Eye (tissue), 1 donor: ENCODE measurements at regions not wholly inside any gene's neighbourhood (a gene's known extent, or its start where the extent isn't known, plus 50 kb on each side); places are given as distances from the start of the nearest gene placed in this dataset.

ENCODE experiments used
- DNase-seq: peaks from one replicate; pipeline ENCODE4 v3.0.0-alpha.2; 2015

GRCh38 chr15:87805117-87805820, 451.3 kb downstream of the NTRK3 start:
- DNase-seq = no peak

DNA sequence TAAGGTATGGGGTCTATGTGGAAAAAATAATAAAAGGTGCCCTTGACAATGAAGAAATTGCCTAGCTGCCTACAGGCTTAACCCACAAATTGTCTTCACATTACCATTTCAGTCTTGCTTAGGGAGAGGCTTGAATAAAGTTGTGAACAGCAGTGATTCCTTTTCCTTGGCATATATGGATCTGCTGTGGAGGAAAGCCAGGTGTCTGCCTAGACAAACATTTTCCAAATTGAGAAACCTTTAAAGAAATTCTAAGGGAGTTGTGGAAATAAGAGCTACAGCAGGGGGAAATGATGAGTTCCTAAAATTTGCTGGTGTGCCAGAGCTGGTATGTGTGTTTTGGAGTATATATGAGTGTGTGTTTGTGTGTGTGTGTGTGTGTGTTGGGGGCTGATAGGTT, 452.1 kb downstream of the NTRK3 start:
- DNase-seq = no peak

DNA sequence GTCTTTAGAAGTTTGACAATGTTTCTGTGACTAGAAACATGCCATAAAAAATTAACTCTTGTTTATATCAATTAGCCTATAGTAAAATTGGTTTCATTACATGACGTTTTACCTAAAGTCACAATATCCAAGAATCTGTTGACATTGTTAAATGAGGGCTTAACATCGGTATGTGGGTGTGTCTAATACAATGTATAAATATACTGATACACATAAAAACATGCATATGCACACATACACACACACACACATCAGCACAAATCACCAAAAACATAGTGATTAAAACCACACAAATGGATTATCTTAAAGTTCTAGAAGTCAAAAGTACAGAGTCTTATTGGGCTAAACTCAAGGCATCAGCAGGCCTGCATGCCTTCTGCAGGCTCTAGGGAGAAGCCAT, 456.7 kb downstream of the NTRK3 start:
- DNase-seq = no peak

GRCh38 chr15:87799428-87799827, 457.1 kb downstream of the NTRK3 start:
- no peak for DNase-seq

GRCh38 chr15:87793725-87794124, 462.8 kb downstream of the NTRK3 start:
- no peak for DNase-seq

DNA sequence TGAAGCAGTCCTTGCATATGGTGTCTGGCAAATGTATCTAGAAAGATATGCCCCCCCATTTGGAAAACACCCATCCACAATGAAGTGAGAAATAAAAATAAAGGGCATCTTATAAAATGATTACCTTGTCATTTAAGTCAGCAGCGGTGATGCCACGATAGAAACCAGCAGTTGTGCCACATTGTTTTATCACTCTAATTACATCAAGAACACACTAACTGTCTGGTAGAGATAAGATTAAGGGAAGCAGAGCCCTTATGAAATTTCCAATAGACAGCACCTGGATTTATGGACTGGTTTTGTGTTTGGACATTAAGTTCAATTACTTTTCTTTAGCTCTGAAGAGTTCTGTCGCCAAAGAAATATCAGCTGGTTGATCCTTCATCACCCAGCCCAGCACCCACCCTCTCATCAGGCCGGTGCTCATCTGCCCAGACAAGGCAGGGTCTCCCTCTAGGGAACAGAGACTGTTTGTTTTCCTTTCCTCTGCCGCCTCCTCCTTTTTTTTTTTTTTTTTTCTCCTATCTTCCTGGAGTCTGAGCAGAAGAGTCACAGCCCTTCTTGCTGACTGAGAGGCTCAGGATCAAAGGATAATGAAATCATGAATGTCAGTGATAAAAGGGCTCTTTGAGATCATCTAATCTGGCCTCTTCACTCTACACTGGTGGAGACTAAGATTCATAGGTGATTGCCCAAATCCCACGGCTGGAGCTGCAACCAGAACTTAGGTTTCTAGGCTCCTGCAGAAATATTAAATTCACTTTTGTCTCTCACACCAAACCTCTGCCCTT, 464.1 kb downstream of the NTRK3 start:
- DNase-seq = no peak

DNA sequence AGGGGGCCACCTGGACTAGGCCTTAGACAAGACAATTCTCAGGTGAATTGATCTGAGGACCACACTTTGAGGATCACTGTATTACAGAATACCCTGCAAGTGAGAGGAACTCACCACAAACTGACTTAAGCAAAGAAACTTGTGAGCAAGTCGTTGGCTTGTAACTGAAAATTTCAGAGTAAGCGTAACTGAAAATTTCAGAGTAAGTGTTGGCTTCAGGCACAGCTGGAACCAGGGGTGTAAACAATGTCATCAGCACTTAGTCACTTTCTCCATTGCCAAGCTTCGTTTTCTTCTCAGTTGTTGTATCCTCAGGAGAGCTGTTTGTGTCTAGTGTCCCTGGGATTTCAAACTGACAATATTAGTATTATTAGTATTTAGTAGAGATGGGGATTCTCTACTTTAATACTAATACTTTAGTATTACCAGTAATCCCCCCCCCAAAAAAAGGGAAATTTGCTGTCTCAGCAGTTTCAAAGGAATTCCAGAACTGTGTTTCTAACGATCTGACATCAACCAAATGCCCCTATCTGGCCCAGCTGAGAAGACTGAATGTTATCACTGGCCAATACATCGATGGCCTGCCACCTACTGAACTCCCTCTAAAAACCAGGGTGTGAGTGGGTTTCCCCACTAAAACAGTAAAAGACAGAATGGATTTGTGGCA, 474.4 kb downstream of the NTRK3 start:
- no peak for DNase-seq

GRCh38 chr15:87779746-87780145, 476.8 kb downstream of the NTRK3 start:
- no peak for DNase-seq

DNA sequence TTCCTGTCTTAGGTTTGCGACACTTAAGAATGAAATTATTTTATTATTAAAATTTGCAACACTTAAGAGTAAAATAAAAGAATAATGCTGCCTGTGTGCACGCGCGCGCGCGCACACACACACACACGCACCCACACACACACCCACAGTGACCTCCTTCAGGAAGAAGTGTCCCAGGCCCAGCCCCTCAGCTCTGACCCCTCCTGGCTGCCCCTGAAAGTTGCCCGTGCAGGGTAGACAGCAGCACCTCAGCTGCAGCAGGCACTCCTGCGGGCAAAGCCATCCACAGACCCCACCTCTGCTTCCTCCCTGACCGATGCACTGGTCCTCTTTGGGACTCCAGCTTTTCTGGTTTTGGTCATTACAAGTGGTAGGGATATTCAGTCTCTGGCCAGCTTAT, 478.2 kb downstream of the NTRK3 start:
- no peak for DNase-seq

GRCh38 chr15:87777054-87777561, 479.4 kb downstream of the NTRK3 start:
- peak; percentile 42 for DNase-seq

DNA sequence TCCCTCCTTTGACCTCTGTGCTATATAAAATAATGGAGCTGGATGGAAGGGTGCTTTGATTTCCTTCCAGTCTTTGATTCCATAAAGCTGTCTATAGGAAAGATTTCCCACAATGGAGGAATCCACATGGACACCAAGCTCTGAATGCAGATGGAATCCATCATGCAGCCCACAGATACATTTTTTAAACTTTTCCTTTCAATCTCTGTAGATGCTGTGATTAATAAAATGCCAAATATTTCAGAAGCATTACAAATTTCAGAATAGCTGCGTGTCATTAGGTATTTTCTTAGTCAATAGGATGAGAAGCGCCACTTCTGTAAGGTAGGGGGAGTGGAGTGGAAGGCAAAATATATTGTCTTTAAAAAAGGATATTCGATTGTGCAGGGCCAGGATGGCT, 489.0 kb downstream of the NTRK3 start:
- DNase-seq = no peak

DNA sequence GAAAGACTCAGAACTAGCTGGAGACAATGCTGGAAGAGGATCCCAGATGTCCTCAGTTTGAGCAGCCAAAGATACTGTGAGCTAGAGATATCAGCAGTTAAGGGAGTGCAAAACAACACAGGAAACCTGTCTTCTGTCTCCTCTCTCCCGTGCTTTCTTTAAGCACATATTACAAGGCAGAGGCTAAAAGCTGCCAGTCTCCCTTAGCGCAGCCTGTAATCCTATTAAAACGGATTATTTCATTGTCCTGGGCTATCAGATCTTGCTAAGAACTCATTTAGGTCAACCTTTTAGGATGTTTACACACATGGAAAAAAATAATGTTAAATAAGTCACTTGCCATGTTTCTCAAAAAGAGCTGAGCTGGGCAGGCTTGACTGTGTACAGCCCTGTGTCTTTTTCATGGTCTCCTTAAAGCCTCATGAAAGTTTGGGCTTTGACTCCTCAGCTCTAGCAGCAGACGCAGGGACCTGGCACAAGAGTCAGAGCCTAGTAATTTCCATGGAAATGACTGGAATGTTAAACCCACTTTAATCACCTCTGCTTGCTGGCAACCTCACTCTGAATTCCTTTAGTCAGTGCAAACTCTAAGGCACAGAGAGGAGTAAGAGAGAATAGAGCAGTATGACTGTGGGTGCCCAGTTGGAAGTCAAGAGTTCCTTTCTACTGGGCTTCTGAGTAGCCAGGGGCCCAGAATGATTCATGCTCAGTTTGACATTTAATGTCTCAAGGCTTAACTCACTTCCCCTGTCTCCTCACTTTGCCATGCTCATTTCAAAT, 491.9 kb downstream of the NTRK3 start:
- peak; percentile 50 for DNase-seq

DNA sequence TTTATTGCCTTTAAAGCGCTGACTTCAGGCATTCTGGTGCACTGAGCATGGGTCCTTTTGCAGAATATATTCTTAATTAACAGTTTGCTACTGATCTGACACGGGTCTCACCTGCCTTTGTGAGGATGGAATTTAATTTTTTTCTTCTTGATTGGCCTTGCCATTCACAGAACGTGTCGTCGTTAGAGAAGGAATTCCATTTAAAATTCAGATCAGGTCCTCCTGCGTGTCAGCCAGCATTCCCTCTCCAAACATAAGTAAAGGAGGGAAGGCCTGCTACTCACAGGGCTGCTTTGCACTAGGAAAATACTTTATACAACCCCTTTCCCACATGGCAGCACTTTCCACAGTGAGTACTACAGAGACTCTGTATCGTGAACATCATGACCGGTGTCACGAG, 492.7 kb downstream of the NTRK3 start:
- DNase-seq = no peak

DNA sequence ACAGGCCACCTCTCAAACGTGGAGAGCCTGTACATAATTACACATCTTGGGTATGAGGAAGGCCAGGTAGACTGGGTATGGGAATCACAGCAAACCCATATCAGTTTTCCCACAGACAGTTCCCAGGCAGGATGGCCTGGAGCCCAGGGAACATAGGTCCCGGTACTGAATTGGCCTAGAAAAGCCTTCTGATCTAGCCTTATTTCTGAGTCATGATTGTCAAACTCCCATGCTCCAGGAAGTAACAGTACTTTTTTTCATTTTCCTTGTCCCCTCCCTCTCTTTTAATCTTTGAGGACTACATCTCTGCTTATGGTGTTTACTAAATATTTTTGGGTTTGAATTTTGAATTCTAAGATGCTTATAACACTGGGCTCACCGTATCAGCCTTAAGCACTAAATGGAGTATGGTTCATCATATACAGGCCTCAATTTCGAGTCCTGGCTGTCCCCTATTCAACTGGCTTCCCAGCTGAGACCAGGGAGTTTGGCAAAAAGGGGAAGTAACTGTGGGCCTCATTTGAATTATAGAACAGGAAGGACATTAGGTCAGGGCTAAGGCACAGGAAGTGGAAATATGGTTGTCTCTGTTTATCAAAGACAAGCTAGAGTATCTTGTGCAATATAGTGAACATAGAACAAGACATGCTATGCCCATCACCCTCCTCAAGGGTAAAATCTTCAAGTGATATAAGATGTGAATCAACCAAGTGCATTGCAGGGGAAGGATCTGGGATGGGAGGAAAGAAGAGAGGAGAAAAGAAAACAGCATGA, 494.6 kb downstream of the NTRK3 start:
- DNase-seq = no peak

DNA sequence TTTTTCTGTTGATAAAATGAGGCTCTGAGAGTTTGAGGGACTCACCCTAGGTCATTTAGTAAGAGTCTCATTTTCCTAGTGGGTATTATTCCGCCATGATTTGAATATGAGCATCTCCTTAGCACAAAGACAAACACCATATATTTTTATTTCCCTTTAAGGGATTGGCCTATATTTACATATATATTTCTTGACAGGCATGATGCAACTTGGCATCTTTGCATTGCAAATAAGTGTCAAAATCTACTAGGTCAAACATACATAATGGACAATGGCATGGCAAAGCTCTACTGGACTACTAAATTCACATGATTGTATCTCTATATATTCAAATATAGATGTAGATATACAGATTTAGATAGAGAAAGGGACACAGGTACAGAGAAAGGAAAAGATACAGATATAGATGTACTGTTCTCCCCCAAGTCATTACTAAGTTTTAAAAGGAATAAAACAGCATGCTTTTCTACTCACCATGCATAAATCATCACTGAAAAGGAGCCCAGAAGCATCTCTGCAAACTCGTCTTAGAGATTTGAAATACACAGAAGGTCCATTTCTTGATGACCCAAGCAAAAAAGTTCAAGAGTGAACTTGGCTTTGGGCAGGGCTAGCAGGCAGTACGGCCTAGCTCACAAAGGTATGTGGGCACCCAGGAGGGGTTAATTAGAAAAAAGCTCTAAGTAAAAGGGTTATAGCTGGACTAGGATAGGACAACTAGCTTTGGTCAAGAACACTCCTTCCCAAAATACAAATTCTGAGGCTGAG, 495.8 kb downstream of the NTRK3 start:
- DNase-seq = no peak

GRCh38 chr15:87758794-87759418, 497.6 kb downstream of the NTRK3 start:
- no peak for DNase-seq

DNA sequence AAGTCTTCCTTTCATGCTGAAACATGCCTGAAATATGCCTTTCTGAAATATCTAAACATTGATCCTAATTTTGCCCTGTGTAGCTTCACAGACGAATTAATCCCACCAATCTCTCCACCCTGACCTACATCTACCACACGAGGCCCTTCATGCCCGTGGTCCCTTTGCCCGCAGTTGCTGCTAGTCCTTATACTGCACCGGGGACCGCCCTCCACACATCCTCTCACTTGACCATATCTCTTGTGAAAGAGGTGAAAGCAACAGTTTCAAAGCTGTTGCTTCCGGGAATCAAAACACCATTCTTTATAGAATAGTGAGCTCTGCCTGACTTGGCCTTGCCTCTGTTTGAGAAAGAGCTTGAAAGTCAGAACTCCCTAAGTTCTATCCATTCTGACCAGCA, 499.5 kb downstream of the NTRK3 start:
- DNase-seq = no peak

GRCh38 chr15:87756072-87756471, 500.5 kb downstream of the NTRK3 start:
- no peak for DNase-seq

GRCh38 chr15:87755226-87755625, 501.3 kb downstream of the NTRK3 start:
- DNase-seq = no peak

DNA sequence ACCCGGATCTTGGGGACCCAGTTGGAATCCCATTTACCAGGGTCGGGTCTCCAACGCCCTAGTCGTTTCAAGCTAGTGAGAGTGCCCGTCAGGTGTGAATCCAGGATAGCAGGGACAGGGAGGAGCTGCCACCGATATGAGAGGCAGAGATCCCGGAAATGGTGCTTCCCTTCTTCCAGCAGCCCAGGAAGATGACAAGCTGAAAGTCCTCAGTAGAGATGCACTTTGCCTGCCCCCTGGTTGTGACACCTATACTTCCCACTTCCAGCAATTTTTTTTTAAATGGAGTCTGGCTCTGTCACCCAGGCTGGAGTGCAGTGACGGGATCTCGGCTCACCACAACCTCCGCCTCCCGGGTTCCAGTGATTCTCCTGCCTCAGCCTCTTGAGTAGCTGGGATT, 503.0 kb downstream of the NTRK3 start:
- DNase-seq = no peak
